Lung (tissue), 11 donors: ENCODE measurements at regions not wholly inside any gene's neighbourhood (a gene's known extent, or its start where the extent isn't known, plus 50 kb on each side); places are given as distances from the start of the nearest gene placed in this dataset.
"Not testable (repeated sequence)": the region's sequence is repeated elsewhere in the genome, so short reads cannot be mapped to it uniquely, and the experiment has no call there.

Source experiments
- ATAC-seq: fragments of 200-7000 bp; cut with Tn5 transposase; one replicate; pipeline ENCODE4 v1.9.1; 2020; ENCODE audit warnings: moderate number of reproducible peaks; ENCODE audit not compliant: insufficient read depth, low FRiP score
- DNase-seq, 3 donors: peaks; one replicate each; pipeline ENCODE4 v3.0.0-alpha.2; 2013 to 2017
- H3K27ac ChIP-seq, 2 donors: one replicate each; pipeline ENCODE4 v1.5.1; 2013; ENCODE audit warnings: mild to moderate bottlenecking in 2 of 2, moderate library complexity in 2 of 2, control low read depth in 1 of 2, inconsistent platforms in 1 of 2, low read depth in 1 of 2, low read length in 1 of 2
- H3K27me3 ChIP-seq, 3 donors: one replicate each; pipeline ENCODE4 v1.5.1; 2013; ENCODE audit warnings: low read length in 2 of 3; ENCODE audit not compliant: control insufficient read depth in 3 of 3, insufficient read depth in 3 of 3
- H3K36me3 ChIP-seq, 4 donors: one replicate each; pipeline ENCODE4 v1.5.1; 2013; ENCODE audit warnings: low read length in 4 of 4, mild to moderate bottlenecking in 1 of 4, moderate library complexity in 1 of 4; ENCODE audit not compliant: control insufficient read depth in 4 of 4, insufficient read depth in 4 of 4
- H3K4me1 ChIP-seq, 5 donors: one replicate each; pipeline ENCODE4 v1.5.1; 2013; ENCODE audit warnings: low read length in 5 of 5, mild to moderate bottlenecking in 2 of 5, moderate library complexity in 1 of 5; ENCODE audit not compliant: control insufficient read depth in 5 of 5, insufficient read depth in 5 of 5
- H3K4me3 ChIP-seq: one replicate; pipeline ENCODE4 v1.5.1; 2013; ENCODE audit warnings: mild to moderate bottlenecking, control low read depth, moderate library complexity
- H3K9ac ChIP-seq, 2 donors: one replicate each; pipeline ENCODE4 v1.5.1; 2013; ENCODE audit warnings: low read length in 2 of 2, control low read depth in 1 of 2; ENCODE audit not compliant: insufficient read depth in 1 of 2
- H3K9me3 ChIP-seq, 4 donors: one replicate each; pipeline ENCODE4 v1.5.1; 2013; ENCODE audit warnings: low read length in 3 of 4, mild to moderate bottlenecking in 1 of 4, moderate library complexity in 1 of 4; ENCODE audit not compliant: control insufficient read depth in 4 of 4, insufficient read depth in 3 of 4
- WGBS, 2 donors: extraction: QIAGEN DNeasy Blood & Tissue Kit; methylation state at CpG; one replicate each; pipeline ENCODE4 v1.1.7; 2013; 5-methylcytosine and 5-hydroxymethylcytosine counted together
- TF ChIP-seq, protein P1 (sequence below): IDR thresholded peaks from 2 replicates; pipeline ENCODE4 v1.5.1; 2012; ENCODE audit warnings: mild to moderate bottlenecking; ENCODE audit errors: control extremely low read depth, extremely low read depth
- donor health status: control.
- donor health status: control.
- donor health status: Bipolar disorder and iron deficiency.
- donor health status: healthy.
- donor health status: DM: yes; HTN: yes; CAD: no.

DNA sequence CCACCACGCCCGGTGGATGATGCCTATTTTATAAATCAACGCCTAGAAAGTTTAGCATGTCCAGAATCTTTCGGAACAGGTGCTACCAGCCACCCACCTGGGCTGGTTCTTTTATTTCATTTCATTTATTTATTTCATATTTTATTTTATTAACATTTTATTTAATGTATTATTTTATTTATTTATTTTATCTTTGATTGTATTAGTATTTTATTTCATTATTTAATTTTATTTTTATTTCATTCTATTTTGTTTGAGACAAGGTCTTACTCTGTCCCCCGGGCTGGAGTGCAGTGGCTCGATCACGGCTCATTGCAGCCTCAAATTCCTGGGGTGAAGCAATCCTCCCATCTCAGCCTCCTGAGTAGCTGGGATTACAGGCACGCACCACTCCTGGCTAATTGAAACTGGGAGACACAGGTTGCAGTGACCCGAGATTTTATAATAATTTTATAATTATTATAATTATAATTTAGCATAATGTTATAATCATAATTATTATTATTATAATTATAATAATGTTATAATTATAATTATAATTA lies 187.2 kb downstream of the SHOX start:
- Histone ChIP-seq H3K27ac (no peak overlapping the region), H3K4me3 (no peak overlapping the region), H3K9me3 (peaks cover 0 to 6% (median 2%) of the 10 kb centered on the region in 4 donors), H3K9ac (no peak overlapping the region), H3K4me1 (no peaks in the 10 kb centered on the region), H3K36me3 (no peaks in the 10 kb centered on the region), H3K27me3 (no peaks in the 10 kb centered on the region)
- ATAC-seq, result no peak
- DNase-seq, result no peak
- 93 to 98% methylated on average over 9 of the region's 9 CpGs for WGBS, 2 donors
- TF ChIP-seq, protein P1, sequence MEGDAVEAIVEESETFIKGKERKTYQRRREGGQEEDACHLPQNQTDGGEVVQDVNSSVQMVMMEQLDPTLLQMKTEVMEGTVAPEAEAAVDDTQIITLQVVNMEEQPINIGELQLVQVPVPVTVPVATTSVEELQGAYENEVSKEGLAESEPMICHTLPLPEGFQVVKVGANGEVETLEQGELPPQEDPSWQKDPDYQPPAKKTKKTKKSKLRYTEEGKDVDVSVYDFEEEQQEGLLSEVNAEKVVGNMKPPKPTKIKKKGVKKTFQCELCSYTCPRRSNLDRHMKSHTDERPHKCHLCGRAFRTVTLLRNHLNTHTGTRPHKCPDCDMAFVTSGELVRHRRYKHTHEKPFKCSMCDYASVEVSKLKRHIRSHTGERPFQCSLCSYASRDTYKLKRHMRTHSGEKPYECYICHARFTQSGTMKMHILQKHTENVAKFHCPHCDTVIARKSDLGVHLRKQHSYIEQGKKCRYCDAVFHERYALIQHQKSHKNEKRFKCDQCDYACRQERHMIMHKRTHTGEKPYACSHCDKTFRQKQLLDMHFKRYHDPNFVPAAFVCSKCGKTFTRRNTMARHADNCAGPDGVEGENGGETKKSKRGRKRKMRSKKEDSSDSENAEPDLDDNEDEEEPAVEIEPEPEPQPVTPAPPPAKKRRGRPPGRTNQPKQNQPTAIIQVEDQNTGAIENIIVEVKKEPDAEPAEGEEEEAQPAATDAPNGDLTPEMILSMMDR, result no peak

DNA sequence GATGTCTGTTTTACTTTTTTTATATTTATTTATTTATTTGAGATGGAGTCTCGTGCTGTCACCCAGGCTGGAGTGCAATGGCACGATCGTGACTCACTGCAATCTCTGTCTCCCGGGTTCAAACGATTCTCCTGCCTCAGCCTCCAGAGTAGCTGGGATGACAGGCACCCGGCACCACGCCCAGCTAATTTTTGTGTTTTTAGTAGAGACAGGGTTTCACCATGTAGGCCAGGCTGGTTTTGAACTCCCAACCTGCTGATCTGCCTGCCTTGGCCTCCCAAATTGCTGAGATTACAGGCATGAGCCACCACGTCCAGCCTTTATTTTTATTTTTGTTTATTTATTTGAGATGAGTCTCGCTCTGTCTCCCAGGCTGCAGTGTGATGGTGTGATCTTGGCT lies 186.6 kb downstream of the SHOX start:
- ATAC-seq, H3K9ac ChIP-seq, H3K36me3 ChIP-seq, H3K9me3 ChIP-seq, H3K27me3 ChIP-seq, H3K4me3 ChIP-seq, H3K27ac ChIP-seq, DNase-seq, H3K4me1 ChIP-seq: not testable (repeated sequence)
- 91 to 94% methylated on average over 9 of the region's 9 CpGs for WGBS, 2 donors

GRCh38 chrX:816411-816810 lies 185.8 kb downstream of the SHOX start:
- Histone ChIP-seq H3K4me1 (no peaks in the 10 kb centered on the region), H3K9me3 (peaks cover 0 to 6% (median 2%) of the 10 kb centered on the region in 4 donors), H3K9ac (no peak overlapping the region), H3K36me3 (no peaks in the 10 kb centered on the region), H3K27me3 (no peaks in the 10 kb centered on the region), H3K27ac (no peak overlapping the region), H3K4me3 (no peak overlapping the region)
- DNase-seq (no peak), ATAC-seq (no peak)
- WGBS, 2 donors, result 94 to 96% methylated on average over 14 of the region's 14 CpGs
- TF ChIP-seq, protein P1, result no peak

GRCh38 chrX:810186-810585 lies 179.6 kb downstream of the SHOX start:
- ATAC-seq, result no peak
- no peaks in the 10 kb centered on the region for H3K4me1 ChIP-seq
- no peak overlapping the region for H3K27ac ChIP-seq
- no peak overlapping the region for H3K4me3 ChIP-seq
- DNase-seq, result no peak
- H3K9me3 ChIP-seq, result peaks cover 0 to 4% (median 0%) of the 10 kb centered on the region in 4 donors
- TF ChIP-seq, protein P1, result no peak
- H3K36me3 ChIP-seq, result no peaks in the 10 kb centered on the region
- 85 to 89% methylated on average over 5 of the region's 5 CpGs for WGBS, 2 donors
- H3K27me3 ChIP-seq, result no peaks in the 10 kb centered on the region
- H3K9ac ChIP-seq, result no peak overlapping the region
